ENCODE measurements at regions not wholly inside any gene's neighbourhood (a gene's known extent, or its start where the extent isn't known, plus 50 kb on each side); places are given as distances from the start of the nearest gene placed in this dataset.

DNA sequence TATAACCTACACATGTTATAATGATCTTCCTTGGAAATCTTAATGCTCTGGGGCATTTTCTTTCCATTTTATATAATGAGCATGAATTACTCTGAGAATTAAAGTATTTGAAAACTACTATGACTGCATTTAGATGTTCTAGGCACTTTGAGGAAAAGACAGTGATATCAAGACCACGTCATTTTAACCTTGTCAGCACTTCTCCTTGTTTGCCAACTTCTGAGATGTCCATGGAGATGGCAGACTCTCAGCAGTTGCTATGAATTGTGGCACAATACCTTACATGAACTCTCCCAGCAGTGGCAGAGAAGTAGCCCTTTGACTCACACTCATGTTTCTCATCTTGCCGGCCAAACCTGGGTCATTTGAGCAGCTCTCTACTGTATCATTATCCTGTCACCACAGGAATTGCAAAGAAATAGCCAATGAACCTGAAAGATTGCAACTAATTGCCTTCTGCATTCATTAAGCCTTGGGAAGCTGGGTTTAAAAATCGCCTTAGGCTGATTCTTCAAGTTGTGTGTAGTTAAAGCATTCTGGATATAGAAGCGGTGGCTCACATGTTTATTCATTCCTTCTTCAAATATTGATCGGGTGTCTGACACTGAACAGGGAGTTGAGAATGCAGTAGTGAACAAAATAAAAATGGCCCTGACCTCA, 272.2 kb upstream of the CFAP20DC start:
- TF ChIP-seq, protein P1, sequence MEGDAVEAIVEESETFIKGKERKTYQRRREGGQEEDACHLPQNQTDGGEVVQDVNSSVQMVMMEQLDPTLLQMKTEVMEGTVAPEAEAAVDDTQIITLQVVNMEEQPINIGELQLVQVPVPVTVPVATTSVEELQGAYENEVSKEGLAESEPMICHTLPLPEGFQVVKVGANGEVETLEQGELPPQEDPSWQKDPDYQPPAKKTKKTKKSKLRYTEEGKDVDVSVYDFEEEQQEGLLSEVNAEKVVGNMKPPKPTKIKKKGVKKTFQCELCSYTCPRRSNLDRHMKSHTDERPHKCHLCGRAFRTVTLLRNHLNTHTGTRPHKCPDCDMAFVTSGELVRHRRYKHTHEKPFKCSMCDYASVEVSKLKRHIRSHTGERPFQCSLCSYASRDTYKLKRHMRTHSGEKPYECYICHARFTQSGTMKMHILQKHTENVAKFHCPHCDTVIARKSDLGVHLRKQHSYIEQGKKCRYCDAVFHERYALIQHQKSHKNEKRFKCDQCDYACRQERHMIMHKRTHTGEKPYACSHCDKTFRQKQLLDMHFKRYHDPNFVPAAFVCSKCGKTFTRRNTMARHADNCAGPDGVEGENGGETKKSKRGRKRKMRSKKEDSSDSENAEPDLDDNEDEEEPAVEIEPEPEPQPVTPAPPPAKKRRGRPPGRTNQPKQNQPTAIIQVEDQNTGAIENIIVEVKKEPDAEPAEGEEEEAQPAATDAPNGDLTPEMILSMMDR (IDR thresholded peaks at IDR 0.05; ENCODE audit: extremely low read depth, insufficient read depth, missing control alignments), result no peak
- in situ Hi-C loops (cut with MboI; ENCODE audit: low pct_unique_long_range_greater_than_20kb, low sequenced_read_pairs, unreplicated experiment), result no loop called here
- no peak for DNase-seq (ENCODE audit: low spot score)

DNA sequence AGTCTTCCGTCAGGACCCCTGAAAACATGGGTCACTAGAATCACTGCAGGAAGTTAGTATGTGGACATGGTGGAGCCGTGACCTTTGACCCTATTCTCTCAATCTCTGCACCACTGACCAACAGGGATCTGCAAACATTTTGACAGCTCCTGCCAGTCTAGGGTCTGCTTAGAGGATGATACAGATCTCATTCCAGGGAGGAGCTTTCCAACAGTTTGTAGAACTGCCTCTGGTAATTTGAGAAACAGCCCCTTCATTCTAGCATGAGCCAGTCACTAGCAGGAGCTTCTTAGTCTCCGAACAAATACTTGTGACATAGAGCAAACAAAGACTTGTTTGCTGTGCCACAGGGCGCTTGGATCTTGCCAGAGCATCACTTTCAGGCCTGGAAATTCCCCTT, 270.3 kb upstream of the CFAP20DC start:
- in situ Hi-C loops (cut with MboI; ENCODE audit: low pct_unique_long_range_greater_than_20kb, low sequenced_read_pairs, unreplicated experiment), result no loop called here
- no peak for DNase-seq (ENCODE audit: low spot score)
- TF ChIP-seq, protein P1 (IDR thresholded peaks at IDR 0.05; ENCODE audit: extremely low read depth, insufficient read depth, missing control alignments), result no peak

DNA sequence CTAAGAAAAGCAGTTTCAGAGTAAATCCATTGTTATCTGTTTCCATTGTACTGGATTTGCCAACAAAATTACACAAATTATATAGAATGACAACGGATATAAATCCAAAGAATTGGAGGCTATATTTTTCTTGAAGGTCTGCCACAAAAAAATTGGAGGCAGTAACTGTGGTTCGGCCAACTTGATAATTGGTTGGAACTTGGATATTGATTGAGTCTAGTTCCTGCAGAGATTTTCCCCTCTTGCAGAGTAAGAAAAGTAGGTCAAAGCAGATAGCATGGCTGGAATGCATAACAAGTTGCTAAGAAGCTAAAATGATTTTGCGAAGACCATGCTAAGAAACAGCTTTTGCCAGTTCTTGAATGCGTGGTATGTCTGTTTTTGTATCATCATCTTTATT, 269.6 kb upstream of the CFAP20DC start:
- in situ Hi-C loops (cut with MboI; ENCODE audit: low pct_unique_long_range_greater_than_20kb, low sequenced_read_pairs, unreplicated experiment), result no loop called here
- DNase-seq (ENCODE audit: low spot score), result no peak
- TF ChIP-seq, protein P1 (IDR thresholded peaks at IDR 0.05; ENCODE audit: extremely low read depth, insufficient read depth, missing control alignments), result no peak

DNA sequence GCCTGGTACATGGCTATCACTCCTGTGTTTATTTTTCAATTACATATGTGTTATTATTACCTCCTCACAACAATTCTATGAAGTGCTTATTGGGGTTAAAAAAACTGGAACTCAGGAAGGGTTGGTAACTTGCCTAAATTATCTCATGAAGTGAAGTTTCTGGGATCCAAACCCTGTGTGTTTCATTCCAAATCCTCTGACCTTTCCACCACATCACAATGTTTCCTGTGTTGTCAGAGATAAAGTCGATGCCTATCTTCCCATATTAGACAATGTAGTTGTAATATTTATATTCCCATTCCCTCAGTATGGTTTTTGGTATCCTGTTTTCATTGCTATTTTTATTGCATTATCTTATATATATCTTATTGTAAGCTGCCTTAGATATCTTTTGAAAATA, 269.1 kb upstream of the CFAP20DC start:
- in situ Hi-C loops (cut with MboI; ENCODE audit: low pct_unique_long_range_greater_than_20kb, low sequenced_read_pairs, unreplicated experiment), result no loop called here
- TF ChIP-seq, protein P1 (IDR thresholded peaks at IDR 0.05; ENCODE audit: extremely low read depth, insufficient read depth, missing control alignments), result no peak
- no peak for DNase-seq (ENCODE audit: low spot score)

DNA sequence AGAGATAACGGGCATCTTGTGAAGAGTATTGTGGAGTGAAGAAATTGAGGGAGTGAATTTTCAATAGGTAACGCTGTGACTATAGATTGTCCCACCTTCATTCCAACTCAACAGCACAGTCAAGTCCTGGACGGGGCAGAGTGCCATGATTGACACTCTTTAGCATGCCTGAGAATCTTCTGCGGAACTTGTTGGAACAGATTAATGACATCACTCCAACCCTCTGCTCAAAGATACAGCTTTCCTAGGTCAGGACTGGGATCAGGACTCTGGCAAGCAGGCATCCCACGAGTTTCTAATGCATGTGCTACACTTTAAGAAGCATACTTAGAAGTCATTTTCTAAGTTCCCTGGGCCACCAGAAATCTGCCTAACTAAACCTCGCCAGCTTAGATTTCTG, 267.6 kb upstream of the CFAP20DC start:
- no peak for DNase-seq (ENCODE audit: low spot score)
- TF ChIP-seq, protein P1 (IDR thresholded peaks at IDR 0.05; ENCODE audit: extremely low read depth, insufficient read depth, missing control alignments), result no peak
- in situ Hi-C loops (cut with MboI; ENCODE audit: low pct_unique_long_range_greater_than_20kb, low sequenced_read_pairs, unreplicated experiment), result no loop called here

DNA sequence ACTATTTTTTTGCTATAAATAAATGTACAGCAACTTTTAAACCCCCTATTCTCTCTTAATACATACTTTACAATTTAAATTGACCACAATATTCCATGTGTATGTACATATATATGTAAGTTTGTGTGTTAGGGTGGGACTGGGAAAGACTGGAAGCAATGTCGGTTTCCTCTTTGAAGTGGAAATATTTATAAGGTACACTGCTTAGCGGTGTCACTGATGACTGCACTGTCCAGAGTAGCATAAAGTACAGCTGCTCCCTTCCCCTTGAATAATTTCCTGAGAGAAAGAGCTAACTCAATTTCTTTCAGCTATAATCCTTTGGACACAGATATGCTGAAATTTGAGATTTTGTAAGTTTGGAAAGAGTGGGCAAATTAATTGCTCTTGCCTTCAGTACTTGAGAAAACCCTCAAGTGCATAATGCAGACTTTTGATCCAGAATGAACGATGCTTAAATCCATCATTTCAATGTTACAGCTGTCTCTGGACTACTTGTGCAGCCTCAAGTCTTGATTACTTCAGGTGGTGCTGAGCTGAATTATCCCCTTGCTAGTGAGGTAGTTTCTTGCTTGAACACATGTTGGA, 267.0 kb upstream of the CFAP20DC start:
- TF ChIP-seq, protein P1 (IDR thresholded peaks at IDR 0.05; ENCODE audit: extremely low read depth, insufficient read depth, missing control alignments), result no peak
- in situ Hi-C loops (cut with MboI; ENCODE audit: low pct_unique_long_range_greater_than_20kb, low sequenced_read_pairs, unreplicated experiment), result no loop called here
- DNase-seq (ENCODE audit: low spot score), result no peak

Data from GM13977 (cell line).